Stimulated activated naive B cell treated with anti-CD40 and anti-IgM and Interleukin-4, amounts not matched to agents 10 μg/mL and 1 μg/mL and 100 μg/mL, for 72 hours (primary cell): ENCODE measurements at regions not wholly inside any gene's neighbourhood (a gene's known extent, or its start where the extent isn't known, plus 50 kb on each side); places are given as distances from the start of the nearest gene placed in this dataset.
A peak's percentile ranks its signal among the peaks of the same experiment; 100 is the strongest.

Source experiments
- ATAC-seq, 2 donors: fragments of 150-1000 bp; cut with Tn5 transposase; replicated peaks; 2 replicates each; pipeline ENCODE4 v1.10.0; 2021; ENCODE audit warnings: moderate library complexity in 1 of 2
- DNase-seq: peaks from one replicate; pipeline ENCODE4 v3.0.0; 2021
- H3K27ac Mint-ChIP-seq: one replicate; pipeline ENCODE4 v1.8.0; 2022; ENCODE audit warnings: mild to moderate bottlenecking, mixed read lengths
- H3K27me3 Mint-ChIP-seq, 2 donors: one replicate each; pipeline ENCODE4 v1.8.0; 2022; ENCODE audit warnings: mixed read lengths in 2 of 2
- H3K36me3 Mint-ChIP-seq, 2 donors: one replicate each; pipeline ENCODE4 v1.8.0; 2022; ENCODE audit warnings: mixed read lengths in 2 of 2, mild to moderate bottlenecking in 1 of 2
- H3K4me1 Mint-ChIP-seq, 2 donors: one replicate each; pipeline ENCODE4 v1.8.0; 2022; ENCODE audit warnings: mixed read lengths in 2 of 2, mild to moderate bottlenecking in 1 of 2
- H3K4me3 Mint-ChIP-seq, 2 donors: one replicate each; pipeline ENCODE4 v1.8.0; 2022; ENCODE audit warnings: mild to moderate bottlenecking in 2 of 2, mixed read lengths in 2 of 2, moderate library complexity in 1 of 2
- H3K9me3 Mint-ChIP-seq, 2 donors: one replicate each; pipeline ENCODE4 v1.8.0; 2022; ENCODE audit warnings: mixed read lengths in 2 of 2, mild to moderate bottlenecking in 1 of 2

GRCh38 chr2:181258720-181259119 is 198.5 kb upstream of the ITGA4 start:
- no peak overlapping the region for H3K4me3 Mint-ChIP-seq
- no peaks in the 10 kb centered on the region for H3K27me3 Mint-ChIP-seq
- ATAC-seq (no peak), DNase-seq (no peak)
- no peaks in the 10 kb centered on the region for H3K36me3 Mint-ChIP-seq
- H3K9me3 Mint-ChIP-seq, result no peaks in the 10 kb centered on the region
- H3K4me1 Mint-ChIP-seq, result peaks cover 0 to 9% of the 10 kb centered on the region in 2 donors
- H3K27ac Mint-ChIP-seq, result no peak overlapping the region

- Mint-ChIP-seq H3K27ac (no peak overlapping the region), H3K4me3 (no peak overlapping the region), H3K27me3 (no peaks in the 10 kb centered on the region), H3K9me3 (peaks cover 1 to 4% of the 10 kb centered on the region in 2 donors), H3K4me1 (peaks cover 0 to 13% of the 10 kb centered on the region in 2 donors), H3K36me3 (no peaks in the 10 kb centered on the region)
- ATAC-seq, result no peak
- no peak for DNase-seq
Observed at GRCh38 chr2:181262782-181263181, 194.4 kb upstream of the ITGA4 start.

GRCh38 chr2:181264001-181264400 is 193.2 kb upstream of the ITGA4 start:
- Mint-ChIP-seq H3K4me1 (peaks cover 4 to 13% of the 10 kb centered on the region in 2 donors), H3K27ac (no peak overlapping the region), H3K36me3 (no peaks in the 10 kb centered on the region), H3K9me3 (peaks cover 1 to 4% of the 10 kb centered on the region in 2 donors), H3K27me3 (no peaks in the 10 kb centered on the region), H3K4me3 (no peak overlapping the region)
- no peak for ATAC-seq
- DNase-seq, result no peak

DNA sequence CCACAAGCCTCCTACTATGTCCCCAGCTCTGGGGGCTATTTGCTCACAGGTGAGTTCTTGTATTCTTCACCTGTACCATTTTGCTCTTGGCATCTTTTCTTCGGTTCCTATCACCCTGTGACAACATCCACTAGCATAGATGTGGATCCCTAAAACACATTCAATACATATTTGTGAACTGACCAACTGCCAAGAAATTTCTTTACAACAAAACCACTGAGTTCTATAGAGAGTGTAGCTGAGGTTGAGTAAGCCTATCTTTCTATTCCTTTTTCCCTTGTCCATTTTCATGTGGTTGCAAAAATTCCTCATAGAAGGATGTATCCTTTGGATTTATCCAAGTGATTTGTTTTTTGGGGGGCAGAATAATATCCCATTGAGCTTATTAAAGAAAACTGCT is 192.7 kb upstream of the ITGA4 start:
- DNase-seq (no peak), ATAC-seq (no peak)
- Mint-ChIP-seq H3K27ac (no peak overlapping the region), H3K4me3 (no peak overlapping the region), H3K9me3 (peaks cover 1 to 4% of the 10 kb centered on the region in 2 donors), H3K36me3 (no peaks in the 10 kb centered on the region), H3K27me3 (no peaks in the 10 kb centered on the region), H3K4me1 (peaks cover 4 to 13% of the 10 kb centered on the region in 2 donors)

GRCh38 chr2:181266614-181267013 is 190.6 kb upstream of the ITGA4 start:
- DNase-seq, result no peak
- Mint-ChIP-seq H3K9me3 (peaks cover 1 to 4% of the 10 kb centered on the region in 2 donors), H3K4me3 (no peak overlapping the region), H3K36me3 (no peaks in the 10 kb centered on the region), H3K27ac (no peak overlapping the region), H3K4me1 (peaks cover 4 to 13% of the 10 kb centered on the region in 2 donors), H3K27me3 (no peaks in the 10 kb centered on the region)
- ATAC-seq, result no peak

GRCh38 chr2:181268174-181268867 is 188.9 kb upstream of the ITGA4 start:
- Mint-ChIP-seq H3K4me1 (peaks cover 4 to 6% of the 10 kb centered on the region in 2 donors), H3K4me3 (no peak overlapping the region), H3K36me3 (no peaks in the 10 kb centered on the region), H3K27me3 (no peaks in the 10 kb centered on the region), H3K9me3 (peaks cover 1 to 4% of the 10 kb centered on the region in 2 donors), H3K27ac (no peak overlapping the region)
- DNase-seq, result no peak
- ATAC-seq, result peak in 1 of 2 donors; percentile 57

- H3K27me3 Mint-ChIP-seq, result no peaks in the 10 kb centered on the region
- H3K4me3 Mint-ChIP-seq, result no peak overlapping the region
- H3K27ac Mint-ChIP-seq, result no peak overlapping the region
- no peaks in the 10 kb centered on the region for H3K4me1 Mint-ChIP-seq
- H3K36me3 Mint-ChIP-seq, result no peaks in the 10 kb centered on the region
- no peak for ATAC-seq
- DNase-seq, result no peak
- no peaks in the 10 kb centered on the region for H3K9me3 Mint-ChIP-seq
Observed at GRCh38 chr2:181273986-181274385, 183.2 kb upstream of the ITGA4 start.

DNA sequence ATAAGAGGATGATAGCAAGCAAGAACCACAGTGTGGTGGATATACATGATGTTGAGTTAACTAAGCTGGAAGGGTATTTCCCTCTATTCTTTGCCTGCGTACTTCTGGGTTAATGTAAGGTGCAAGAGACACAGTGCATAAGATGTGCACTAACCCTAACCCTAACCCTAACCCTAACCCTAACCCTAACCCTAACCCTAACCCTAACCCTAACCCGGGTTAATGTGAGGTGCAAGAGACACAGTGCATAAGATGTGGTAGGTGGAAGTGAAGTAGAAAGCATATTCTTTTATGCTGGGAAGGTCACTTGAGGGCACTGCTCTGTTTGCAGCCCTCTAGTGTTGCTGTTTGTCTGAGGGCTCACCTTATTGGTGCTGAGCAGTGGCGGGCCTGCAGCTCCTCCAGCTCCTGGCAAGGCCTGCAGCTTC is 181.5 kb upstream of the ITGA4 start:
- H3K9me3 Mint-ChIP-seq, result no peaks in the 10 kb centered on the region
- peak; percentile 31 to 33 for ATAC-seq
- H3K27ac Mint-ChIP-seq, result no peak overlapping the region
- H3K4me1 Mint-ChIP-seq, result peaks cover 0 to 4% of the 10 kb centered on the region in 2 donors
- DNase-seq, result no peak
- H3K36me3 Mint-ChIP-seq, result no peaks in the 10 kb centered on the region
- H3K4me3 Mint-ChIP-seq, result no peak overlapping the region
- H3K27me3 Mint-ChIP-seq, result no peaks in the 10 kb centered on the region

DNA sequence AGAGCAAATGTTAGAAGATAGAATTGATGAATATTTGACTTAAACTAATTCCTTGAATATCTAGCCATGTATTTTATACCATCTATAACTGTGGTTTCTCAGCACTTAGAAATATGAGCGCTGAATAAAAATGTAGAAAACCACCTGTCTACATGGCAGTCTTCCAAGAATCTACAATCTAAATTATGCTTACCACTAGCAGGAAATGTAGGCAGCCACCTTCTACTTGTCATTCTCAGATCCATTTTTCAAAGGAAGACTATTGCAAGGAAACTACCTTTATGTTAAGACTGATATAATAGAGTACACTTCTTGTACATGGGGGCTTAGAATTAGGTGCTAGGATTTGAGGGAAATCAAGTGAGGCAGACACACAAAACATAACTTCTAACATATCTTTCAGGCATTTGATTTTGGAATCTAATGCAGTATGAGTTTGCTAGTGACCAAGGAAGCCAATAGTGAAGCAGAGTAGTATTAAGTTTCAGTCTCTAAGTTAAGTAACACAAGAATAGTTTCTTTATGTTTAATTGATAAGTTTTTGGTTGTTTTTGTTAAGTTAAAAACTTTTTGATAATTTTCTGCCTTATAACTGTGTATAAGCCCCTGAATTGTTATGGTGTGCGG is 175.9 kb upstream of the ITGA4 start:
- Mint-ChIP-seq H3K9me3 (no peaks in the 10 kb centered on the region), H3K36me3 (no peaks in the 10 kb centered on the region), H3K4me1 (peaks cover 2 to 5% of the 10 kb centered on the region in 2 donors), H3K27ac (no peak overlapping the region), H3K27me3 (no peaks in the 10 kb centered on the region), H3K4me3 (no peak overlapping the region)
- ATAC-seq, result no peak
- DNase-seq, result no peak

DNA sequence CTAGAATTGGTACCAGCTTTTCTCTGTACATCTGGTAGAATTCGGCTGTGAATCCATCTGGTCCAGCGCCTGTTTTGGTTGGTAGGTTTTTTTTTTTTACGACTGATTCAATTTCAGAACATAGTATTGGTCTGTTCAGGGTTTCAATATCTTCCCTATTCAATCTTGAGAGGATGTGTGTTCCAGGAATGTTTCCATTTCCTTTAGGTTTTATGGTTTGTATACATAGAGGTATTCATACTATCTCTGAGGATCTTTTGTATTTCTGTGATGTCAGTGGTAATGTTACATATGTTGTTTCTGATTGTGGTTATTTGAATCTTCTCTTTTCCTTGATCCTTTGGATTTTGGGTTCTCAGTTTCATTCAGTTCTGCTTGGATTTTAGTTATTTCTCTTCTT is 172.1 kb upstream of the ITGA4 start:
- peaks cover 2 to 5% of the 10 kb centered on the region in 2 donors for H3K4me1 Mint-ChIP-seq
- no peaks in the 10 kb centered on the region for H3K36me3 Mint-ChIP-seq
- DNase-seq (no peak), ATAC-seq (no peak)
- H3K4me3 Mint-ChIP-seq, result no peak overlapping the region
- no peaks in the 10 kb centered on the region for H3K27me3 Mint-ChIP-seq
- H3K9me3 Mint-ChIP-seq, result no peaks in the 10 kb centered on the region
- H3K27ac Mint-ChIP-seq, result no peak overlapping the region

DNA sequence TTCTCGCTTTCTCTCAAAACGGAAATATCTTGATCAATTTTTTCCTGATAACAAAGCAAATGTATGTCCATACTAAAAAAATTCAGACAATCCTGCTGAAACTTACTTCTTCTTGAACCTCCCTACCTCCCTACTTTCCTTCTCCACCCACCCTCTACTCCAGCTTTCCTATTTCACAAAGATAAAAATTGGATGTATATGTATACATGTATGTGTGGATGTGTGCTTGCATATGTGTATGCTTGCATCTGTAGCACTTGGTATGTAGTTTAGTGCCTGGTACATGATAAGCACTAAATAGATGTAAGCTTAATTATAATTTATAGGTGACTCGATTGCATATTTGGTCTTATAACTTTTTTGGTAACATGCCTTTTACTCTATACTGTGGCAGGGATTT is 167.5 kb upstream of the ITGA4 start:
- DNase-seq, result no peak
- Mint-ChIP-seq H3K27ac (no peak overlapping the region), H3K36me3 (no peaks in the 10 kb centered on the region), H3K4me3 (no peak overlapping the region), H3K27me3 (no peaks in the 10 kb centered on the region), H3K4me1 (peaks cover 0 to 5% of the 10 kb centered on the region in 2 donors), H3K9me3 (peaks cover 0 to 1% of the 10 kb centered on the region in 2 donors)
- no peak for ATAC-seq

DNA sequence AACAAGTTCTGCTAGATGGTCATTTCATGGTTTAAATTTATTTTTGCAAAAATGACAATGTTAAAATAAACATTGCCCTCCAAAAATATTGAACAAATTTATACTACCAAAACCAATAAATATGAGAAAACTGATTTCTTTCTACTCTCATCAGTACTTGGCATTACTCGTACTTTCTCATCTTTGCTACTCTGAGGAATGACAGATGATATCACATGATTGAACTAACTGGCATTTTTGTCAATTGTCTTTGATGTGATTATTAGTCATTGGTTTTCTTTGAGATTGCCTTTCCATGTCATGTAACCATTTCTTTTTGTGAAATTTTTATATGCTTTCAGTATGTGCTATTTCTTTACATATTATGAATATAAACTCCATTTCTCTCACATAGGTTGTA is 167.0 kb upstream of the ITGA4 start:
- no peak for ATAC-seq
- Mint-ChIP-seq H3K27me3 (no peaks in the 10 kb centered on the region), H3K4me1 (peaks cover 0 to 5% of the 10 kb centered on the region in 2 donors), H3K36me3 (no peaks in the 10 kb centered on the region), H3K4me3 (no peak overlapping the region), H3K9me3 (peaks cover 0 to 1% of the 10 kb centered on the region in 2 donors), H3K27ac (no peak overlapping the region)
- DNase-seq, result no peak

DNA sequence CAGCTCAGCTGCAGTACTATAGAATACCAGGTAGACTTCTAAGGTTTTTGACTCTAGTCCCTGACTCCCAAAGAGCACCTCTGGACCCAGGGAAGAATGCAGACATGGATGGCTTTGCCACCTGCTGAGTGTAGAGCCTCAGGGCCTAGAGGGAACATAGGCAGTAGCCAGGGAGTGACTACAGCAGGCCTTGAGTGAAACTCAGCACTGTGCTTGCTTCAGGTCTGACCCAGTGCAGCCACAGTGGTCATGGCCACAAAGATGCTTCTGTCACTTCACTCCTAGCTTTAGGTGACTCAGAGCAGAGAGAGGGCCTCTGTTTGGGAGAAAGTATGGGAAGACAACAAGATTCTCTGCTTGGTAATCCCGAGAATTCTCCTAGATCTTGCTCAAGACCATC is 162.2 kb upstream of the ITGA4 start:
- H3K27me3 Mint-ChIP-seq, result no peaks in the 10 kb centered on the region
- no peak overlapping the region for H3K27ac Mint-ChIP-seq
- no peak overlapping the region for H3K4me3 Mint-ChIP-seq
- peaks cover 7 to 21% of the 10 kb centered on the region in 2 donors for H3K36me3 Mint-ChIP-seq
- no peak for DNase-seq
- no peak for ATAC-seq
- peaks cover 11 to 23% of the 10 kb centered on the region in 2 donors for H3K9me3 Mint-ChIP-seq
- peaks cover under 1 to 5% of the 10 kb centered on the region in 2 donors for H3K4me1 Mint-ChIP-seq

- Mint-ChIP-seq H3K9me3 (peaks cover 9 to 21% of the 10 kb centered on the region in 2 donors), H3K36me3 (peaks cover 7 to 21% of the 10 kb centered on the region in 2 donors), H3K4me3 (peak overlapping the region in 1 of 2 donors; percentile 20), H3K4me1 (peaks cover 20 to 24% of the 10 kb centered on the region in 2 donors), H3K27me3 (no peaks in the 10 kb centered on the region), H3K27ac (no peak overlapping the region)
- no peak for DNase-seq
- no peak for ATAC-seq
Observed at GRCh38 chr2:181300600-181301291, 156.4 kb upstream of the ITGA4 start.
